ENCODE measurements at regions not wholly inside any gene's neighbourhood (a gene's known extent, or its start where the extent isn't known, plus 50 kb on each side); places are given as distances from the start of the nearest gene placed in this dataset.
"Not testable (repeated sequence)": the region's sequence is repeated elsewhere in the genome, so short reads cannot be mapped to it uniquely, and the experiment has no call there.

DNA sequence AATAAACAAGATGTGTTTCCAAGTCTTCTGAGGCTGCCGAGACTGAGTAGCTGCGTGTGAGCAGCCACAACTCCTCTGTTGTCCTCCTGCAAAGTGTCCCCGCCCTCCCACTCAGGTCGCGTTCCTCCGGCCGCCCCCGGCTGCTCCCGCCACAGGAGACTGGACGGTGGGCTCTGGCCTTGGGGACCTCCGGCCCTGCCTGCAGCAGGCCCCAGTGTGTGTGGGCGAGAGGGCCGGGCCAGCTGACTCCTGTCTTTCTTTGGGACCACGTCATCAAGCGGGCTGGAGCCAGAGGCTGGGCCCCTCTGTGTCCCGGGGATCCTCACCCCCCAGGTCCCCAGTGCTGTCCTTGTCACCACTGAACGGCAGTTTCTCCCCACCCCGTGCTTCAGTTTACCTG lies 175.3 kb downstream of the NPIPB11 start:
- no peak for DNase-seq

DNA sequence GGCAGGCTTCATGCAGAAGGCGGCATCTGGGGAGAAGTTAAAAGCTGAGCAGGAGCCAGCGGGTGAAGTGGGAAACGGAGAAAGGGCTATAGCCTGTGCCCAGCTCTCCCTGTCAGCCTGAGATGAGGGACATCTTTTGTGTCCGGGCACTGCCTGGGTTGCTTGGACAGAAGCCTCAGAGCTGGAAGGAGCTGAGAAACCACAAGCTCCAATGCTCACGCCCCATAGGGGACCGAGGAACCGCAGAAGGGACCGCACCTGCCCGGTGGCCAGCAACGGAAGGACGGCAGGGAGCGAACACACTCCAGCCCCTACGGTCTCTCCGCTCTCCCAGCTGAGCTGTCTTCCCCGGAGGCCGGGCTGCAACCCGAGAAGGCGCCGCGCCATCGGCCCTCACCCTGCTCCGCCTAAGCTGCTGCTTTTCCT lies 175.8 kb downstream of the NPIPB11 start:
- DNase-seq, result no peak

DNA sequence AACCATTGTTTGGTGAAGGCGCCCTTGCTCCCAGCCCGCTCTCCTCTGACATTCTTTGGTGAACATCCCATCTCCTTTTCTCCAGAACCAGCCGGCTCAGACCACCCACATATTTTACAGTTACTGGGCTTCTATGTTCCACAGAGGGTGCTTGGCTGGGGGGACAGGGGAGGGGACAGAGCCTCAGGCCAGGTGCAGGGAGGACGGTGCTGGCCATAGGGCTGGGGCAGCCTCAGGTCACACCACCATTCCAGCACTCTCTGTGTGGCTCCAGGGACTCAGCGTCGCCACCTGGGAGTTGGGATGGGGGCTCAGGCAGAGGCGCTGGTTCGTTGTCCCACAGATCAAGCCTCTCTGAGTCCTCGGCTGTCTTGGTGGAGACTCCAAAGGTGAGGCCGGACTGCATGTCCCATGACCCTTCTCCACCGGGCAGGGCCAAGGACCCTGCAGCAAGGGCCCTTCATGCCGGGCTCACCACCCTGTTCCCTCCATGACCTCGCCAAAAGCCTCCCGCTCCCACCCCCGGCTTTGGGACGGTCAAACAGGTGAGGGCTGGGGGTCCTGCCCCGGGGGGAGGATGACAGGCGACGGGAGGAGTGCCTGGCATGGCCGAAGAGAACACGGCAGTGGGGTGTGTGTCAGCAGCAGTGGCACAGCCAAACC lies 176.4 kb downstream of the NPIPB11 start:
- DNase-seq, result not testable (repeated sequence)

DNA sequence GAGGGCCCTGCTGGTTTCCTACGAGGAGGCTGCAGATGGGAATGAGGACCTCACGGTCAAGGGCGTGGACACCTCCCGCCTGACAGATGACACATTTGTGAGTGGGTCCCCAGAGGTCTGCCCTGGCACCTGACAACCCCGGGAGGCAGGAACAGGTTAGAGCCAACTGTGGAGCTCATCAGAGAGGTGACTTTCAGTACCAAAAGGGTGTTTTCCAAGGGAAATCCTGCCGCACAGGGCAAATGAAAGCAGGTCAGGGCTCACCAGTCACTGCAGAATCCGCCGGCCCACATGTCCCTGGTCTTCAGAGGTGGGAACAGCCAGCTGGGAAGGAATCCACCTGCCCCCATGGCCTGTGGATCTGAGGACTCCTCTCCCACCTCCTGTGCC lies 176.9 kb downstream of the NPIPB11 start:
- DNase-seq, result not testable (repeated sequence)

DNA sequence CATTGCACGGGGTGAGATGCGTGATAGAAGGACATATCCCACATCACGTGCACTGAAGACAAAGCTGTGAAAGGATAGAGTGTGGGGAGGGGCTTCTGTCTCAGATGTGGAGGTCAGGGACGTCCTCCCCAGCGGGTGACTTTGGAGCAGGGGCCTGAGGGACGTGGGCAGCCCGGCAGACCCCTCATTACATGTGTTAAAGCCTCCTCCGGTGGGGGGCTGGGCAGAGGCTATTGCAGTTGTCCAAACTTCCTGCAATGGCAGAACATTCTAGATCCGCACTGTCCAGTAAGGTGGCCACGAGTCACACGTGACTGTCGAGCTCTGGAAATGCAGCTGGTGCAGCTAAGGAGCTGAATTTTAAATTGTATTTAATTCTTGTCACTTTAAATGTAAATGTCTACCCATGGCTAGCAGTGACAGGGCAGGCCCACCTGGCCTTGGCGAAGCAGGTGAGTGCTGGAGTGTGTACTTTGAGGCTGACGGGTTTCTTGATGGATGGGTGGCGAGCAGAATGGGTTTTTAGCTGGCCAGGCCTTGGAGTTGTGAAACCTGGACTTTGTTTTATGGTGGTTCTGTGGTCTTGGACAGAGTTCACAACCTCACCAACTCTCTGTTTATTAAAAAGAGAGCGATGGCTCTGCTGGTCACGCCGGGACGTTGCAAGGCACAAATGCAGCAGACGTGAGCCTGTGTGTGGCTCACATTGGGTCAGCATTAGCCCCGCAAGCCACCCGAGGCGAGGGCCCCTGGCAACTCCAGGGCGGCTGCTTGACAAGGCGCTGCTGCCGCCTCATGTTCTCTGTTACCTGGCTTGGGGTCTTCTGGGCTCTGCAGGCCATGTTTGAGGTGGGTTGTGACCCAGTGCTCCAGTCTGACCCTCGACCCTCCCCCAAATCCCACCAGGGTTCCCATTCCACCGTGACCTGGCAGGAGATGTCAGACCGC lies 177.6 kb downstream of the NPIPB11 start:
- not testable (repeated sequence) for DNase-seq

DNA sequence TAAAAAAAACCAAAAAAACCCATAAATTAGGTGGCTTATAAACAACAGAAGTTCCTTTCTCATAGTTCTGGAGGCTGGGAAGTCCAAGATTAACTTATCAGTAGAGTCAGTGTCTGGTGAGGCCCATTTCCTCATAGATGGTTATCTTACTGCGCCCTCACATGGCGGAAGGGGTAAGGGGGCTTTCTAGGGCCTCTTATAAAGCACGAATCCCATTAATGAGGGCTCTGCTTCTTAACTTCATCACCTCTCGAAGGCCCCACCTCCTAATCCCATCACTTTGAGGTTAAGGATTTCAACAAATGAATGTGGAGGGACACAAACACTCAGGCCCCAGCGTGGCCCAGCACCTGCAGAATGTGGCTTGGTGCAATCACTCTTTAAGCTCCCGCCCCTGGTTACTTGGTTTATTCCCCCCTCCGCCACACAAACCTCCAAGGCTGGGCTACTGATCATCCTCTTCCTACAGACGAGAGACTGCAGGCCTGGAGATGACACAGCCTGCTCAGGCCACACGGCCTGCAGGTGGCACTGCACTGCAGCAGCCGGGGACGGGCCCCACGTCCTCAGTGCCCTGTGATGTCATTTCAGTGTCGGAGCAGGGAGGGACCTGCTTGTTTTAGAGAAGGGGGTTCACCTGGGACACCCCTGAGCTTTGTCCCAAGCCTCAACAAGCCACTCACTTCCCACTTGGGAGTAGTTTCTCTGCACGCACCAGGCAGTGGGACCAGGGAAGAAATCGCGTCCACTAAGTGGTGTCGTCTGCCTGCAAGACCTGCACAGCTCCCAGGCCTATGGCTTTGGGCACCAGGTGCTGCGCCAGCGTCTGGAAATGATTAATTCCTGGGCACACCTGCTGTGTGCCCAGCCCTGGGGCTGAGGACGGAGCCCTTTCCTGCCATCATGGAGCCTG lies 178.5 kb downstream of the NPIPB11 start:
- DNase-seq, result not testable (repeated sequence)

DNA sequence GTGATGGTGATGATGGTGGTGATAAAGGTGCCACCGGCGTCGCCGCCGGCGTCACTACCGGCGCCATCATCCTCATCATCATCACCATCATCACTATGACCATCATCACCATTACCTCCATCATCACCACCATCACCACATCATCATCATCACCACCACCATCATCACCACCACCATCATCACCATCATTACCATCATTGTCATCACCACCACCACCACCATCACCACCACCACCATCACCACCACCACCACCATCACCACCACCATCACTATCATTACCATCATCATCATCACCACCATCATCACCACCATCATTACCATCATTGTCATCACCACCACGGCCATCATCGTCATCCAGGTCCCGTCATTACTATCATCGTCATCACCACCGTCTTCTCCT lies 179.7 kb downstream of the NPIPB11 start:
- no peak for DNase-seq

DNA sequence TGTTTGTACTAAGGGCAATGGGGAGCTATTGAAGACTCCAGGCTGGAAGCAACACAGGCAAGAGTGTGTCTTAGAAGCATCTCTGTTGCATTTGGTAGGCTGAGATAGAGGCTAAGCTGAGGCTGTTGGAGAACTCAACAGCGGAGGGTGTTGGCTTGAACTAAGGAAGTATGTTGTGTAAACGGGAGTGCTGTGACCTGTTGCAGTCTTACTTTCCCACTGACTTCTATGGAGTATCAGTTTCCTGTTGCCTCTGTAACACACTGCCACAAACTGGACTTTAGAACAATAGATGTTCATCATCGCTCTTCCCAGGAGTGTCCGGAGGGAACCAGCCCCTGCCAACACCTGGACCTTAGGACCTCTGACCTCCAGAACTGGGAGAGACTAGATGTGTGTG lies 181.8 kb downstream of the NPIPB11 start:
- not testable (repeated sequence) for DNase-seq

DNA sequence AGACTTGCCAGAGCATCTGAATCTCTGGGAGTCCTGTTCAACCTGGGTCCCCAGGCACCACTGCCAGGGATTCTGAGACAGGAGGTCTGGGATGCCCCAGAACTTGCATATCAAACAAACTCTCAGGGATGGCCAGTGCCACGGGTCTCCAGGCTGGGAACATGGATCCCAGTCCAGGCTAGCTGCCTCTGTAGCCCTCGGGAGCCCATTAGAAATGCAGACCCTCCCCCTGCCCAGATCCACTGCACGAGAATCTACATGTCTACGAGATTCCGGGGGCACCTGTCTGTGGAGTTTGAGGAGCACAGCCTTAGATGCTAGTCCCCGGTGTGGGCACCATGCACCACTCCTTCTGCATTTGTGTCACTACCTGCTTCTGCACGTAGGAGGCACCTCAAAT lies 183.9 kb downstream of the NPIPB11 start:
- DNase-seq, result not testable (repeated sequence)

DNA sequence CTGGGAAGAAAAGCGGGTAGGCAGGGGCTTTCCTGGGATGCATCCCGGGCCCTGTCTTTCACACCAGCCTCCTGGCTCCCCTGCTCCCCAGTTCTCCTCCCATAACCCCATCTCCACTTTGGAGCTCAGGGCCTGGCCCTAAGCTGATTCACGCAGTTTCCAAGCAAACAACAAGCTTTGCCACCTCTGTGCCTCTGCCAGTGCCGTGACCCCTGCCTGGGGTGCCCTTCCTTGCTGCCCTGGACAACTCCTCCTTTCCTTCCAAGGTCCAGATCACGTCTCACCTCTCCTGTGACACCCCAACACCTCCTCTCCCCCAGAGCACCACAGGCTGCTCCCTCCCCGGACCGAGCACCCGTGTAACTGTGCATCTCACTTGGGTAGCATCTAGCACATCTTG lies 184.5 kb downstream of the NPIPB11 start:
- DNase-seq, result not testable (repeated sequence)

DNA sequence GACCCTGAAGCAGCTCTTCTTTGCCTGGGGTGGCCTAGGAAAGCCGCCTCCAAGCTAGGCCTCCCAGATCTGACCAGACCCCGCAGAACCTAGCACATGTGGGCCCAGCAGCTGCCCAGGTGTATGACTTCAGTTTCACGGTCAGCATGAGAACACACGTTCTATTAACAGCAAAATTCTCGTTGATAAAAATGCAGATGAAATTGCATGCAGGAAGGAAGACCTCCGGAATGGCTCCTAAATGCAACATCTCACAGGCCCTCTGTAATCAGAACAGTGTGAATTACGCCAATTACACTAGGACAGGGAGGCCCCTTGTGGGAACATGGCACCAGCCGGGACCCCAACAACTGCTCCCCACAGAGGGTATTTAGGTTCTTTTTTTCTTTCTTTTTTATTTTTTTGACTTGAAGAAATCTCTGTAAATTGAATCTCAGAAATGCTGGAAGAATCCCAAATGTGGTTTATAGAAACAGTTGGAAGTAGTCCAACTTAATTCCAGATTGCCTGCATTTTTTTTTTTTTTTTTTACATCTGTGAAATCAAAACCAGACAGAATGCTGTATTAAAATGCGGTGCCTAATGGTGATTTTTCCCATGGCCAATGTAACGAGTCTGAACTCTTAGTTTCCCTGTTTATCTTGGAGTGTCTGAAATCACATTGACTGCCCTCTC lies 185.1 kb downstream of the NPIPB11 start:
- not testable (repeated sequence) for DNase-seq

DNA sequence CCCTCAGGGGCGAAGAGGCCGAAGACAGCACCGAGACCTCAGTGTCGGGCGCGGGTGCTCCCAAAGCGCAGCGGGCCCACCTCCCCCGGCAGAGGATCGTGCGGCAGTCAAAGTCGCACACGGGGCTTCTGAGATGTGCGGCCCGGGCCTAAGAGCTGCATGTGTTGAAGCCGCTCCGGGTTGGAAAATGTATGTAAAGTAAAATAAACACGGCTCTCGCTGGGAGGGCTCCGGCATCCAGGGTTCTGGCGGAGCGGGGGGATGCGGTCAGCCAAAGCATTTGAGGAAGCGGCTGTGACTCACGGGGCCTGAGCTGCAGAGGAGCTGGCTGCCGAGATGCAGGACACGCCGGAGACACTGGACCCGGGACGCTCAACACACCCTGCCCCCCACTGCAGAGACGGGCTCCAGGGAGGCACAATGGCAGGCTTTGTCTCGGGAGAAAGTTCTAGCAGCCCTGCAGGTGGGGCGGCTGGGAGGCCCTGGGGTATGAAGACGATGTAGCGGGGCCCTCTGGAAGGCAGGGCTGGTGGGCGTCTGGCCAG lies 185.8 kb downstream of the NPIPB11 start:
- DNase-seq, result not testable (repeated sequence)

DNA sequence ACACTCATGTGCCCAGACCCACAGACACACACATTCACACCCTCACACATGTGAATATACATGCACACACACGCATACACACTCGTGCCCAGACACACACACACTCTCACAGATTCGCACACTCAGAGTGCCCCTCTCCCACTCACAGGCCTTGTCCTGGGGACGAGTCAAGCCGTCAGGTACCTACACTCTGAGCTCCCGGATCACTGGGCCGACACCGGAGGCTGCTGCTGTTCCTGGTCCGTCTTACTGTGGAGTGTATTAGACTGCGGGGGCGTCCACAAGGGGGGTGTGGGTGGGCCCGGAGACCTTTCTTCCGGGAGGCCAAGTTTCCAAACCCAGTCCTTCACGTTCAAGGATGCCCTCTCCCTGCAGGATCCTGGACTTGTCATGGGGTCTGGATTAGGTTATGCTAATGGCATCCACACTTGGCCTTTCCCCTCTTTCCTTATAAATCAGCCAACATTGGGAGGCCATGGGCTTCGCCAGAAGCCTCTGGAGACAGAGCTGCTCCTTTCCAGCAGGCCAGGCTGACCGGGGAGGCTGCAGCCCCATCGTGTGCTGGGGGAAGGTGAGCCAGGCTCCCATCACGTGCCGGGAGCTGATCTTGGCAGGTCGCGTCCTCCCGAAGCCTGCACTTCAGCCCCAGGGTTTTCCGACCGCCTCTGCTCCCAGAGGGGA lies 186.4 kb downstream of the NPIPB11 start:
- DNase-seq, result not testable (repeated sequence)

DNA sequence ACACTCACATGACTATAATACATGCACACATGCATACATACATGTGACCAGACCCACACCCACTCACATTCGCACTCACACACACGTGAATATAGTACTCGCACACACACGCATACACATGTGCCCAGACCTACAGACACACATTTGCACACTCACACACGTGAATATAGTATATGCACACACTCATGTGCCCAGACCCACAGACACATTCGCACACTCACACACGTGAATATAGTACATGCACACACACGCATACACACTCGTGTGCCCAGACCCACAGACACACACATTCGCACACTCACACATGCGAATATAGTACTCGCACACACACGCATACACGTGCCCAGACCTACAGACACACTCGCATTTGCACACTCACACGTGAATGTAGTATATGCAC lies 186.9 kb downstream of the NPIPB11 start:
- not testable (repeated sequence) for DNase-seq

DNA sequence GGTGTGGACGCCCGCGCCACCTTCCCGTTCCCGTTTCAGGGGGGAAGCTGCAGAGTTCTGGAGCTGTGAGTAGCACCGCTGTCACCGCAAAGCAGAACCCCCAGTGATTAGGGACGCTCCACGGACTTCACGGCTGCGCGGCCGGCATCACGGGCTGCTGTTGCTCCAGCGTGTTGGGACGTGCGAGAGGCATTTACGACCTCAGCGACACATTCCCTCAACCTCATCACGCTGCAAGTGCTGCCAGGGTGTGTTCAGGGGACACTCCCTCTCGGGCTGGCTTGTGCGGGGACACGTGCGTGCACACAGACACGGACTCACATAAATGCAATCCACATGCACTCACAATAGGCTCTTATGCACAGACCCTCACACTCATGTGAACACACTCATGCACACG lies 187.9 kb downstream of the NPIPB11 start:
- not testable (repeated sequence) for DNase-seq

DNA sequence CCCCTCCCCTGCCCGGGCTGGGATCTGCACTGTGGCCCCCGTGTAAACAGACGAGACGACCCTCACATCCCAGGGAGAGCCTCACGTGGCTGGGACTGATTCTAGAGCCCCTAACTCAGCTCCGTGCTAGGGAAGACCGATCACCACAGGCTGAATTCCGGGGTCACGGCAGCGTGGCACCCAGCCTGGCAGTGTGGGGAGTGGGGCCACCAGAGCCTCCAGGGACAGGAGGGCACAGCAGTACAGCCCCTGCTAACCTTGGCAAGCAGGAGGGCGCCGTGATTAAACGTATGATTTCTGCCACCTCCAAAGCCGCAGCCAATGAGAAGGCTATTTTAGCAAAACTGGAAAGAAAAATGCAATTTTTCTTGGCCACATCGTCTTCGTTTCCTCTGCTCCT lies 188.3 kb downstream of the NPIPB11 start:
- DNase-seq, result not testable (repeated sequence)

DNA sequence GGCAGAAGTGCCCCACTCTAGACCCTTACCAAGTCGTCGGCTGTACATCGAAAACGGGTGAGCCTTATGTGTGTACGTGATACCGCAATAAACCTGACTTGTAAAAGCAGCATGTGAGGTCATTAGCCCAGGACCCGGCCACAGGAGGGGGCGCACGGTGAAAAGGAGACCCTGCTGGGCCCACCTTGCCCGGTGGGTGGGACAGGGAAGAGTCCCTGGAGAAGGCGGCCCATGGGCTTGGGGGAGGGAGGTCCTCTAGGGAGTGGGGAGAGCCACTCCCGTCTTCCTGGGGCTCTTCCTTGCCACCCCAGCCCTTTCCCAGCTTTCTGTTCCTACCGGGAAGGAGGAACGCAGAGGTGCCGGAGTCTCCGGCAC lies 188.8 kb downstream of the NPIPB11 start:
- DNase-seq, result not testable (repeated sequence)

DNA sequence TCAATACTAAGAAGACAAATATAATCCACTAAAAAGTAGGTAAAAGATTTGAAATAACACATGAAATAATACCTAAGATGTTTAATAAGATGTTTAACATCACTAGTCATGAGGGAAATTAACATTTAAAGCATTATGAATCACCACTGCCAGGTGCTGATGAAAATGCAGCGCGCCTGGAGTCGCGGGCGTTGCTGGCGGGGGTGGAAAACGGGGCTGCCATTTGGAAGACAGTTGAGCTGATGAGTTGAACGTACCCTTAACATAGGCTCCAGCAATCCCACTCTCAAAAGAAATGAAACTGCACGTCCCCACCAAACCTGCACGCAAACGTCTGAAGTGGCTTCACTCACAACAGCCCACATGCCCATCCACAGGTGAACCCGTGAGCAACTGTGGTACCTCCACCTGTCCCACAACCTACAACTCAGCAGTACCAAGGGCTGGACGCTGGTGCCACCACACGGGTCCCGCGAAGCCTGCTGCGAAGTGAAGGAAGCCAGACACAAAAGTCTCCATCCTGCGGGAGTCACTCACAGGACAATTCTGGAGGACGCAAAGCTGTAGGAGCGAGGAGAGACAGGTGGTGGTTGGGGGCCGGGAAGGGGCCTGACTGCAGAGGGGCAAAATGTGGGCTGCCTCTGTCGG lies 189.3 kb downstream of the NPIPB11 start:
- not testable (repeated sequence) for DNase-seq

DNA sequence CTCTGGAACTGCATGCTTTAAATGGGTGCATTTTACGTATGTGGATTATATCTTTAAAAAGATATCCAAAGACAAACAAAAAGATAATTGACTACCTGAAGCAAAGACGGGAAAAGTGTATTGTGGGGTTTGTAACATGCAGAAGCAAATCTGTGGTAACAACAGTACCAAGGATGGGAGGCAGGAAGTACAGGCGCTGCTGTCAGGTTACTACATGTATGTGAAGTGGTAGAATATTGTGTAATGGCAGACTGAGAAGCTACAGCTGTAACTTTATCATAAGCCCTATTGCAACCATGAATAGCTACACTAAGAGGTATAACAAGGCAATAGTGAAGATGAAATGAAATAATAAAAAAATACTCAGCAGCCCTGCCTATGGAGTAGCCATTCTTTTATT lies 192.7 kb downstream of the NPIPB11 start:
- not testable (repeated sequence) for DNase-seq

DNA sequence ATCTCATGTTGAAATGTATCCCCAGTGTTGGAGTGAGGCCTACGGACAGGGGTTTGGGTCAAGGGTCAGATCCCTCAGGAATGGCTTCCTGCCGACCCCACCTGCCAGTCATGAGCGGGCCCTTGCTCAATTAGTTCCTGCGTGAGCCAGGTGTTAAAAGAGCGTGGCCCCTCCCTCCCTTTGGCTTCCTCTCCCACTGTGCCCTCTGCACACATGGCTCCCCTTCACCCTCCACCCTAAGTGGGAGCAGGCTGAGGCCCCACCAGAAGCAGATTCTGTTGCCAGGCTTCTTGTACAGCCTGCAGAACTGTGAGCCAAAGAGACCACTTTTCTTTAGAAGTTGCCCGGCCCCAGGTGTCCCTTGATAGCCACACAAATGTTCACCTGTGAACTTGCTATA lies 193.3 kb downstream of the NPIPB11 start:
- DNase-seq, result not testable (repeated sequence)
